HEK293 (cell line): ENCODE measurements at regions not wholly inside any gene's neighbourhood (a gene's known extent, or its start where the extent isn't known, plus 50 kb on each side); places are given as distances from the start of the nearest gene placed in this dataset.

Experiments used
- GFI1B ChIP-seq: fragments of 450-650 bp; formaldehyde crosslinking; IDR thresholded peaks from 2 replicates; pipeline ENCODE4 v1.5.1; 2016; ENCODE audit warnings: missing biosample characterization, missing genetic modification characterization
- GLI4 ChIP-seq: fragments of 450-650 bp; formaldehyde crosslinking; IDR thresholded peaks from 2 replicates; pipeline ENCODE4 v1.5.1; 2016; ENCODE audit warnings: missing biosample characterization, missing genetic modification characterization
- KLF10 ChIP-seq: fragments of 450-650 bp; IDR thresholded peaks from 2 replicates; pipeline ENCODE4 v1.5.1; 2018; ENCODE audit warnings: missing biosample characterization, mild to moderate bottlenecking, missing genetic modification characterization
- MYNN ChIP-seq: fragments of 450-650 bp; formaldehyde crosslinking; IDR thresholded peaks from 2 replicates; pipeline ENCODE4 v1.5.1; 2016; ENCODE audit warnings: missing biosample characterization, missing genetic modification characterization, borderline replicate concordance
- MZF1 ChIP-seq: fragments of 450-650 bp; formaldehyde crosslinking; IDR thresholded peaks from 2 replicates; pipeline ENCODE4 v1.5.1; 2017; ENCODE audit warnings: missing biosample characterization, missing genetic modification characterization, borderline replicate concordance
- TCF7L2 ChIP-seq: IDR thresholded peaks from 2 replicates; pipeline ENCODE4 v1.6.1; 2011; ENCODE audit warnings: low read depth, mild to moderate bottlenecking, inconsistent platforms, low read length, moderate library complexity, borderline replicate concordance
- YY1 ChIP-seq: fragments of 450-650 bp; formaldehyde crosslinking; IDR thresholded peaks from 2 replicates; pipeline ENCODE4 v1.5.1; 2018; ENCODE audit warnings: missing biosample characterization, missing genetic modification characterization
- ZBTB7A ChIP-seq: fragments of 450-650 bp; formaldehyde crosslinking; IDR thresholded peaks from 2 replicates; pipeline ENCODE4 v1.5.1; 2016; ENCODE audit warnings: low read depth, missing biosample characterization, missing genetic modification characterization
- ZNF341 ChIP-seq: fragments of 450-650 bp; formaldehyde crosslinking; IDR thresholded peaks from 2 replicates; pipeline ENCODE4; 2016; ENCODE audit warnings: low read depth, missing biosample characterization, missing genetic modification characterization
- ZNF660 ChIP-seq: fragments of 450-650 bp; IDR thresholded peaks from 2 replicates; pipeline ENCODE4 v1.5.1; 2018; ENCODE audit warnings: missing biosample characterization, mild to moderate bottlenecking, missing genetic modification characterization
- ZNF843 ChIP-seq: fragments of 450-650 bp; formaldehyde crosslinking; IDR thresholded peaks from 2 replicates; pipeline ENCODE4 v1.5.1; 2016; ENCODE audit warnings: missing biosample characterization, missing genetic modification characterization
- TF ChIP-seq, protein P1 (sequence below): fragments of 450-650 bp; formaldehyde crosslinking; IDR thresholded peaks from 2 replicates; pipeline ENCODE4 v1.5.1; 2016; ENCODE audit warnings: missing biosample characterization, missing genetic modification characterization
- TF ChIP-seq, protein P2 (sequence below): fragments of 450-650 bp; formaldehyde crosslinking; IDR thresholded peaks from 2 replicates; pipeline ENCODE4 v1.5.1; 2016; ENCODE audit warnings: missing biosample characterization, missing genetic modification characterization, borderline replicate concordance

GRCh38 chr1:212225416-212225815, 59.8 kb upstream of the PPP2R5A start:
- TF ChIP-seq, protein P1, sequence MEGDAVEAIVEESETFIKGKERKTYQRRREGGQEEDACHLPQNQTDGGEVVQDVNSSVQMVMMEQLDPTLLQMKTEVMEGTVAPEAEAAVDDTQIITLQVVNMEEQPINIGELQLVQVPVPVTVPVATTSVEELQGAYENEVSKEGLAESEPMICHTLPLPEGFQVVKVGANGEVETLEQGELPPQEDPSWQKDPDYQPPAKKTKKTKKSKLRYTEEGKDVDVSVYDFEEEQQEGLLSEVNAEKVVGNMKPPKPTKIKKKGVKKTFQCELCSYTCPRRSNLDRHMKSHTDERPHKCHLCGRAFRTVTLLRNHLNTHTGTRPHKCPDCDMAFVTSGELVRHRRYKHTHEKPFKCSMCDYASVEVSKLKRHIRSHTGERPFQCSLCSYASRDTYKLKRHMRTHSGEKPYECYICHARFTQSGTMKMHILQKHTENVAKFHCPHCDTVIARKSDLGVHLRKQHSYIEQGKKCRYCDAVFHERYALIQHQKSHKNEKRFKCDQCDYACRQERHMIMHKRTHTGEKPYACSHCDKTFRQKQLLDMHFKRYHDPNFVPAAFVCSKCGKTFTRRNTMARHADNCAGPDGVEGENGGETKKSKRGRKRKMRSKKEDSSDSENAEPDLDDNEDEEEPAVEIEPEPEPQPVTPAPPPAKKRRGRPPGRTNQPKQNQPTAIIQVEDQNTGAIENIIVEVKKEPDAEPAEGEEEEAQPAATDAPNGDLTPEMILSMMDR (tag by site-specific recombination): no peak
- TF ChIP-seq YY1 (tag by site-specific recombination) (no peak), ZNF843 (tag by site-specific recombination) (no peak), KLF10 (tag by site-specific recombination) (no peak), ZNF341 (tag by site-specific recombination) (no peak), ZBTB7A (no peak), GLI4 (no peak), ZNF660 (tag by site-specific recombination) (no peak), GFI1B (tag by site-specific recombination) (no peak), MZF1 (no peak), TCF7L2 (no peak), MYNN (tag by site-specific recombination) (no peak)
- TF ChIP-seq, protein P2, sequence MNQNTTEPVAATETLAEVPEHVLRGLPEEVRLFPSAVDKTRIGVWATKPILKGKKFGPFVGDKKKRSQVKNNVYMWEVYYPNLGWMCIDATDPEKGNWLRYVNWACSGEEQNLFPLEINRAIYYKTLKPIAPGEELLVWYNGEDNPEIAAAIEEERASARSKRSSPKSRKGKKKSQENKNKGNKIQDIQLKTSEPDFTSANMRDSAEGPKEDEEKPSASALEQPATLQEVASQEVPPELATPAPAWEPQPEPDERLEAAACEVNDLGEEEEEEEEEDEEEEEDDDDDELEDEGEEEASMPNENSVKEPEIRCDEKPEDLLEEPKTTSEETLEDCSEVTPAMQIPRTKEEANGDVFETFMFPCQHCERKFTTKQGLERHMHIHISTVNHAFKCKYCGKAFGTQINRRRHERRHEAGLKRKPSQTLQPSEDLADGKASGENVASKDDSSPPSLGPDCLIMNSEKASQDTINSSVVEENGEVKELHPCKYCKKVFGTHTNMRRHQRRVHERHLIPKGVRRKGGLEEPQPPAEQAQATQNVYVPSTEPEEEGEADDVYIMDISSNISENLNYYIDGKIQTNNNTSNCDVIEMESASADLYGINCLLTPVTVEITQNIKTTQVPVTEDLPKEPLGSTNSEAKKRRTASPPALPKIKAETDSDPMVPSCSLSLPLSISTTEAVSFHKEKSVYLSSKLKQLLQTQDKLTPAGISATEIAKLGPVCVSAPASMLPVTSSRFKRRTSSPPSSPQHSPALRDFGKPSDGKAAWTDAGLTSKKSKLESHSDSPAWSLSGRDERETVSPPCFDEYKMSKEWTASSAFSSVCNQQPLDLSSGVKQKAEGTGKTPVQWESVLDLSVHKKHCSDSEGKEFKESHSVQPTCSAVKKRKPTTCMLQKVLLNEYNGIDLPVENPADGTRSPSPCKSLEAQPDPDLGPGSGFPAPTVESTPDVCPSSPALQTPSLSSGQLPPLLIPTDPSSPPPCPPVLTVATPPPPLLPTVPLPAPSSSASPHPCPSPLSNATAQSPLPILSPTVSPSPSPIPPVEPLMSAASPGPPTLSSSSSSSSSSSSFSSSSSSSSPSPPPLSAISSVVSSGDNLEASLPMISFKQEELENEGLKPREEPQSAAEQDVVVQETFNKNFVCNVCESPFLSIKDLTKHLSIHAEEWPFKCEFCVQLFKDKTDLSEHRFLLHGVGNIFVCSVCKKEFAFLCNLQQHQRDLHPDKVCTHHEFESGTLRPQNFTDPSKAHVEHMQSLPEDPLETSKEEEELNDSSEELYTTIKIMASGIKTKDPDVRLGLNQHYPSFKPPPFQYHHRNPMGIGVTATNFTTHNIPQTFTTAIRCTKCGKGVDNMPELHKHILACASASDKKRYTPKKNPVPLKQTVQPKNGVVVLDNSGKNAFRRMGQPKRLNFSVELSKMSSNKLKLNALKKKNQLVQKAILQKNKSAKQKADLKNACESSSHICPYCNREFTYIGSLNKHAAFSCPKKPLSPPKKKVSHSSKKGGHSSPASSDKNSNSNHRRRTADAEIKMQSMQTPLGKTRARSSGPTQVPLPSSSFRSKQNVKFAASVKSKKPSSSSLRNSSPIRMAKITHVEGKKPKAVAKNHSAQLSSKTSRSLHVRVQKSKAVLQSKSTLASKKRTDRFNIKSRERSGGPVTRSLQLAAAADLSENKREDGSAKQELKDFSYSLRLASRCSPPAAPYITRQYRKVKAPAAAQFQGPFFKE: no peak
